K562 (cell line): ENCODE measurements at regions not wholly inside any gene's neighbourhood (a gene's known extent, or its start where the extent isn't known, plus 50 kb on each side); places are given as distances from the start of the nearest gene placed in this dataset.

Experiments used
- ATAC-seq: fragments of 200-7000 bp; cut with Tn5 transposase; 3 replicates; pipeline ENCODE4 v1.9.1; 2020; ENCODE audit warnings: moderate library complexity
- BruUV-seq: library from RNA; stranded (reverse); fragments of 400-500 nt; replicated peaks from 2 replicates; lab custom pipeline; 2021; lab: Mats Ljungman, UMichigan
- CTCF ChIA-PET: fragments of 300-600 bp; formaldehyde crosslinking; extraction: SDS; loops from one replicate; lab custom pipeline; 2021; ENCODE audit warnings: low intra/inter-chr PET ratio; lab: Yijun Ruan, JAX
- POLR2A ChIA-PET: fragments of 300-600, 350-650 bp; sonication (Branson Sonifier 250); formaldehyde crosslinking; extraction: SDS; loops from one replicate; lab custom pipeline; 2021; ENCODE audit warnings: antibody characterized with exemption, inconsistent platforms; lab: Yijun Ruan, JAX
- DNase-seq, 4 experiments: peaks; one replicate each; pipeline versions ENCODE4 v3.0.0 to v3.0.0-alpha.2; 2011 to 2018; ENCODE audit warnings: low spot score in 3 of 4, mixed read lengths in 3 of 4; ENCODE audit errors: extremely low read depth in 1 of 4
- FAIRE-seq: peaks from 2 replicates; lab custom pipeline; 2011; peaks lifted over from hg19 to GRCh38; lab: Jason Lieb, UNC
- H2AFZ ChIP-seq: 2 replicates; pipeline ENCODE4 v1.6.0; 2011; ENCODE audit warnings: low read depth, low read length, control low read depth, inconsistent platforms
- H3K27ac ChIP-seq: fragments of 200-600 bp; 3 replicates; pipeline ENCODE4 v1.8.0; 2011; ENCODE audit warnings: low read depth, mild to moderate bottlenecking, control low read depth, inconsistent platforms, low read length, moderate library complexity, mixed read lengths; ENCODE audit errors: extremely low read depth
- H3K27me3 ChIP-seq, 2 experiments: fragments of 300-600 bp in 1 of 2; 2 replicates in 1 of 2; 3 replicates in 1 of 2; pipeline versions ENCODE4 v1.6.0 to v1.8.0; 2011; ENCODE audit warnings: inconsistent platforms in 2 of 2, low read length in 2 of 2, mild to moderate bottlenecking in 1 of 2, mixed read lengths in 1 of 2, moderate library complexity in 1 of 2; ENCODE audit not compliant: control insufficient read depth in 2 of 2, insufficient read depth in 2 of 2
- H3K36me3 ChIP-seq: fragments of 300-600 bp; 3 replicates; pipeline ENCODE4 v1.8.0; 2011; ENCODE audit warnings: mild to moderate bottlenecking, low read length, inconsistent platforms; ENCODE audit not compliant: control insufficient read depth, insufficient read depth
- H3K4me1 ChIP-seq, 2 experiments: fragments of 200-600 bp in 1 of 2; replicated peaks in 1 of 2; 2 replicates in 1 of 2; 3 replicates in 1 of 2; pipeline versions ENCODE4 v1.5.1 to v1.8.0; 2011; ENCODE audit warnings: inconsistent platforms in 2 of 2, low read length in 2 of 2, mild to moderate bottlenecking in 1 of 2, mixed read lengths in 1 of 2, moderate library complexity in 1 of 2; ENCODE audit not compliant: control insufficient read depth in 2 of 2, insufficient read depth in 2 of 2
- H3K4me2 ChIP-seq: 2 replicates; pipeline ENCODE4 v1.6.1; 2011; ENCODE audit warnings: low read length, control low read depth, inconsistent platforms, mixed read lengths; ENCODE audit not compliant: insufficient read depth
- H3K4me3 ChIP-seq: fragments of 200-600 bp; sonication (generic), shearing (Covaris generic); 2 replicates; pipeline ENCODE4 v1.5.1; 2016; ENCODE audit warnings: control low read depth, inconsistent platforms
- H3K79me2 ChIP-seq: fragments of 200-600 bp; 3 replicates; pipeline ENCODE4 v1.8.0; 2011; ENCODE audit warnings: low read length, inconsistent platforms; ENCODE audit not compliant: control insufficient read depth, insufficient read depth
- H3K9ac ChIP-seq, 2 experiments: 2 replicates each; pipeline versions ENCODE4 v1.6.0 to v1.6.1; 2011; ENCODE audit warnings: low read depth in 2 of 2, low read length in 2 of 2, control low read depth in 1 of 2, inconsistent platforms in 1 of 2, mild to moderate bottlenecking in 1 of 2, mixed read lengths in 1 of 2; ENCODE audit not compliant: insufficient read depth in 1 of 2
- H3K9me1 ChIP-seq: one replicate; pipeline ENCODE4 v1.6.0; 2011; ENCODE audit warnings: inconsistent platforms, mild to moderate bottlenecking, low read length, moderate library complexity; ENCODE audit not compliant: control insufficient read depth, insufficient read depth
- H3K9me3 ChIP-seq: replicated peaks from 2 replicates; pipeline ENCODE4 v1.5.1; 2011; ENCODE audit warnings: low read depth, low read length, inconsistent platforms; ENCODE audit not compliant: control insufficient read depth, insufficient read depth
- H4K20me1 ChIP-seq: replicated peaks from 2 replicates; pipeline ENCODE4 v1.6.1; 2011; ENCODE audit warnings: low read length, inconsistent platforms, mixed read lengths; ENCODE audit not compliant: control insufficient read depth, insufficient read depth
- ARHGAP35 ChIP-seq: fragments of 450-650 bp; IDR thresholded peaks from 2 replicates; pipeline ENCODE4 v1.6.1; 2018; ENCODE audit not compliant: partially characterized antibody
- CSDE1 ChIP-seq, 2 experiments: fragments of 450-650 bp; IDR thresholded peaks; 2 replicates each; pipeline ENCODE4 v1.6.1; 2016; ENCODE audit warnings: mild to moderate bottlenecking in 1 of 2
- CTCFL ChIP-seq: IDR thresholded peaks from 2 replicates; pipeline ENCODE4 v1.6.1; 2011; ENCODE audit warnings: borderline replicate concordance, low read depth, mild to moderate bottlenecking, moderate library complexity, low read length; ENCODE audit not compliant: insufficient read depth, poor library complexity, severe bottlenecking
- HNRNPL ChIP-seq: fragments of 200-400 bp; formaldehyde crosslinking; IDR thresholded peaks from 2 replicates; pipeline ENCODE4 v1.6.1; 2017; ENCODE audit warnings: low read depth, mild to moderate bottlenecking, low read length
- ILF3 ChIP-seq: fragments of 450-650 bp; IDR thresholded peaks from 2 replicates; pipeline ENCODE4 v1.6.1; 2018; ENCODE audit warnings: antibody characterized with exemption, mild to moderate bottlenecking, moderate library complexity, borderline replicate concordance
- KAT2B ChIP-seq: IDR thresholded peaks from one replicate; pipeline ENCODE4 v1.6.1; 2012; ENCODE audit warnings: low read depth, mild to moderate bottlenecking, control low read depth, inconsistent platforms, low read length, moderate library complexity
- NCOA1 ChIP-seq: fragments of 450-650 bp; IDR thresholded peaks from 2 replicates; pipeline ENCODE4 v1.6.1; 2016; ENCODE audit warnings: low read depth
- NCOA4 ChIP-seq: fragments of 450-650 bp; IDR thresholded peaks from 2 replicates; pipeline ENCODE4 v1.6.1; 2018; ENCODE audit warnings: mild to moderate bottlenecking; ENCODE audit not compliant: partially characterized antibody
- NCOA6 ChIP-seq: fragments of 450-650 bp; IDR thresholded peaks from 2 replicates; pipeline ENCODE4 v1.6.1; 2017; ENCODE audit warnings: mild to moderate bottlenecking
- POLR3A ChIP-seq: IDR thresholded peaks from 2 replicates; pipeline ENCODE4 v1.6.1; 2011; ENCODE audit warnings: borderline replicate concordance, mild to moderate bottlenecking, moderate library complexity; ENCODE audit not compliant: insufficient read length, insufficient read depth; ENCODE audit errors: extremely low read depth
- RCOR1 ChIP-seq, 2 experiments: IDR thresholded peaks; 2 replicates each; pipeline ENCODE4 v1.6.1; 2012; ENCODE audit warnings: low read depth in 2 of 2, low read length in 2 of 2, borderline replicate concordance in 1 of 2, improper control_type of control experiment in 1 of 2
- RNF219 ChIP-seq: fragments of 250-450 bp; sonication (Bioruptor Pico); IDR thresholded peaks from 2 replicates; pipeline ENCODE4 v1.5.0; 2022; ENCODE audit warnings: mild to moderate bottlenecking
- THRB ChIP-seq: fragments of 450-650 bp; formaldehyde crosslinking; conservative IDR thresholded peaks from 2 replicates; pipeline ENCODE4 v1.4.0; 2022; ENCODE audit warnings: mild to moderate bottlenecking, missing genetic modification characterization
- ZKSCAN8 ChIP-seq: fragments of 200-800 bp; sonication (Bioruptor generic); IDR thresholded peaks from 2 replicates; pipeline ENCODE4 v1.6.1; 2016; ENCODE audit warnings: missing genetic modification characterization, missing compliant biosample characterization
- ZNF384 ChIP-seq: IDR thresholded peaks from 2 replicates; pipeline ENCODE4 v1.6.1; 2012; ENCODE audit warnings: low read depth, low read length, improper control_type of control experiment
- WGBS: fragments of 100-300 bp; shearing (Covaris generic); methylation state at CpG from one replicate; pipeline ENCODE4 v1.1.6; 2016; ENCODE audit warnings: low coverage, mixed read lengths; ENCODE audit not compliant: insufficient coverage; ENCODE audit errors: missing lambda C conversion rate; 5-methylcytosine and 5-hydroxymethylcytosine counted together
- in situ Hi-C: fragments of 300-500 bp; cut with MboI; formaldehyde crosslinking; loops from 4 replicates; pipeline ENCODE4 v1.15.0; 2018; ENCODE audit warnings: inconsistent platforms, mixed read lengths
- intact Hi-C: fragments of 100-400 bp; cut with micrococcal nuclease; formaldehyde crosslinking; loops from 2 replicates; pipeline ENCODE4 v1.14.2; 2022

GRCh38 chr4:123832173-123833026, 435.8 kb downstream of the SPRY1 start (continued):
- no peak for TF ChIP-seq CTCFL
- TF ChIP-seq NCOA1: no peak

GRCh38 chr4:123833171-123833643, 436.6 kb downstream of the SPRY1 start:
- no peak overlapping the region for H2AFZ ChIP-seq
- BruUV-seq: no TSS peak
- no peaks in the 10 kb centered on the region for H3K79me2 ChIP-seq
- no peaks in the 10 kb centered on the region for H3K36me3 ChIP-seq
- DNase-seq (no peak), ATAC-seq (no peak), FAIRE-seq (no peak)
- POLR2A ChIA-PET: no interaction called here
- no peaks in the 10 kb centered on the region for H3K27me3 ChIP-seq
- H3K9me1 ChIP-seq: no peaks in the 10 kb centered on the region
- H3K27ac ChIP-seq: no peak overlapping the region
- no peak overlapping the region for H3K9ac ChIP-seq
- no peaks in the 10 kb centered on the region for H3K9me3 ChIP-seq
- no peak overlapping the region for H3K4me2 ChIP-seq
- CTCF ChIA-PET: no interaction called here
- no peaks in the 10 kb centered on the region for H3K4me1 ChIP-seq
- 0% methylated on average over 2 of the region's 2 CpGs for WGBS
- H3K4me3 ChIP-seq: no peak overlapping the region
- H4K20me1 ChIP-seq: no peaks in the 10 kb centered on the region
- intact Hi-C loops (no loop called here), in situ Hi-C loops (no loop called here)
- TF ChIP-seq ZNF384 (no peak), ZKSCAN8 (CRISPR knock-in tag) (no peak), RCOR1 (IDR thresholded peaks at IDR 0.05; ENCODE audit: borderline replicate concordance in 1 of 2, low read depth in 2 of 2, low read length in 2 of 2) (no peak), NCOA6 (no peak), RNF219 (no peak), POLR3A (no peak), CSDE1 (IDR thresholded peaks at IDR 0.05) (no peak), KAT2B (no peak), NCOA4 (no peak), HNRNPL (no peak), ILF3 (no peak), THRB (CRISPR knock-in tag) (no peak), ARHGAP35 (no peak)
